Left lobe of liver (tissue), 2 donors: ENCODE measurements at regions not wholly inside any gene's neighbourhood (a gene's known extent, or its start where the extent isn't known, plus 50 kb on each side); places are given as distances from the start of the nearest gene placed in this dataset.

ENCODE experiments used
- ATAC-seq: fragments of 200-7000 bp; cut with Tn5 transposase; one replicate; pipeline ENCODE4 v1.9.1; 2020; ENCODE audit warnings: mild to moderate bottlenecking, moderate library complexity
- DNase-seq: peaks from one replicate; pipeline ENCODE4 v3.0.0-alpha.2; 2020; ENCODE audit warnings: low spot score
- donor health status: DM: no; HTN: no; CAD: no; lungs with moderate emphysema.
- donor health status: DM: no; HTN: yes; CAD: no.

GRCh38 chr1:208879022-208879421 is 634.8 kb upstream of the PLXNA2 start:
- DNase-seq: no peak
- no peak for ATAC-seq

GRCh38 chr1:208880433-208881100 is 636.4 kb upstream of the PLXNA2 start:
- ATAC-seq (no peak), DNase-seq (no peak)

- no peak for DNase-seq
- no peak for ATAC-seq
Measured at GRCh38 chr1:208885060-208885459, 640.9 kb upstream of the PLXNA2 start.

- DNase-seq (no peak), ATAC-seq (no peak)
Measured at GRCh38 chr1:208885650-208886049, 641.5 kb upstream of the PLXNA2 start.

GRCh38 chr1:208888376-208888775 is 644.2 kb upstream of the PLXNA2 start:
- DNase-seq (no peak), ATAC-seq (no peak)

- no peak for ATAC-seq
- DNase-seq: no peak
Measured at GRCh38 chr1:208892147-208892546, 648.0 kb upstream of the PLXNA2 start.

- DNase-seq (no peak), ATAC-seq (no peak)
Measured at GRCh38 chr1:208893251-208893650, 649.1 kb upstream of the PLXNA2 start.

- no peak for ATAC-seq
- no peak for DNase-seq
Measured at GRCh38 chr1:208895181-208895580, 651.0 kb upstream of the PLXNA2 start.

GRCh38 chr1:208895820-208896219 is 651.6 kb upstream of the PLXNA2 start:
- no peak for DNase-seq
- no peak for ATAC-seq

GRCh38 chr1:208896768-208897167 is 652.6 kb upstream of the PLXNA2 start:
- ATAC-seq (no peak), DNase-seq (no peak)

- DNase-seq: no peak
- no peak for ATAC-seq
Measured at GRCh38 chr1:208899438-208899837, 655.3 kb upstream of the PLXNA2 start.

- DNase-seq: no peak
- ATAC-seq: no peak
Measured at GRCh38 chr1:208903251-208903905, 659.2 kb upstream of the PLXNA2 start.

- ATAC-seq (no peak), DNase-seq (no peak)
Measured at GRCh38 chr1:208907790-208908189, 663.6 kb upstream of the PLXNA2 start.

GRCh38 chr1:208909011-208909984 is 665.1 kb upstream of the PLXNA2 start:
- ATAC-seq (no peak), DNase-seq (no peak)

- DNase-seq: no peak
Measured at GRCh38 chr1:208910161-208910560, 666.0 kb upstream of the PLXNA2 start.

GRCh38 chr1:208917281-208917680 is 666.2 kb upstream of the CAMK1G start:
- ATAC-seq (no peak), DNase-seq (no peak)

More at GRCh38 chr1:208910161-208910560, 666.0 kb upstream of the PLXNA2 start:
- no peak for ATAC-seq

- DNase-seq: no peak
- ATAC-seq: no peak
Measured at GRCh38 chr1:208917723-208918122, 665.8 kb upstream of the CAMK1G start.

- DNase-seq: no peak
- no peak for ATAC-seq
Measured at GRCh38 chr1:208918160-208918559, 665.4 kb upstream of the CAMK1G start.

GRCh38 chr1:208919371-208919770 is 664.1 kb upstream of the CAMK1G start:
- no peak for DNase-seq
- ATAC-seq: no peak

- no peak for ATAC-seq
- no peak for DNase-seq
Measured at GRCh38 chr1:208921259-208921658, 662.3 kb upstream of the CAMK1G start.

- DNase-seq (no peak), ATAC-seq (no peak)
Measured at GRCh38 chr1:208923456-208923855, 660.1 kb upstream of the CAMK1G start.
